HG02870 (cell line): ENCODE measurements at regions not wholly inside any gene's neighbourhood (a gene's known extent, or its start where the extent isn't known, plus 50 kb on each side); places are given as distances from the start of the nearest gene placed in this dataset.

Experiments used
- ATAC-seq: cut with Tn5 transposase; IDR thresholded peaks from one replicate; pipeline ENCODE4 v1.9.1; 2021; ENCODE audit warnings: mild to moderate bottlenecking, moderate library complexity; ENCODE audit not compliant: unreplicated experiment

GRCh38 chr4:129345609-129346008, 249.7 kb downstream of the C4orf33 start:
- no peak for ATAC-seq

- ATAC-seq: no peak
These were observed 250.1 kb downstream of the C4orf33 start for GRCh38 chr4:129346036-129346435.

GRCh38 chr4:129346734-129347133, 250.8 kb downstream of the C4orf33 start:
- ATAC-seq: no peak

GRCh38 chr4:129350834-129351721, 255.1 kb downstream of the C4orf33 start:
- no peak for ATAC-seq

GRCh38 chr4:129352480-129352879, 256.5 kb downstream of the C4orf33 start:
- no peak for ATAC-seq

- ATAC-seq: no peak
These were observed 257.5 kb downstream of the C4orf33 start for GRCh38 chr4:129353490-129353889.

GRCh38 chr4:129355031-129355430, 259.1 kb downstream of the C4orf33 start:
- no peak for ATAC-seq

DNA sequence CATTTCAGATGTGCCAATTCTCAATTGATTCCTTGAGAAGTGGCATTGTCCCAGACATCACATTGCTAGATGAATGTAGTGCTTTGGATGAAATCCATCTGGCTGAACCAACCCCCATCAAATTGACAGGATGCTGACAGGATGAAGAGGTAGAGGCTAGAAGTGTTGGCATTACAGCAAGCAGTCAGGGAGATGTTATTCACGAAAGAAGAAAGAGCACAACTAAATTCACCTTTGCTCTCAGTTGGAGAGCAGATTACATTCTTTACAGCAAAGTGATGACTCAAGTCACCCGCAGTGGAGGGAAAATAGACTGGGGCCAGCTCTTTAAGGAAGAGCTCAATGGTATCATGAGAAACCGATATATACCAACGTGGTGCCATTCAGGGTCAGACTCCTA, 259.6 kb downstream of the C4orf33 start:
- no peak for ATAC-seq

DNA sequence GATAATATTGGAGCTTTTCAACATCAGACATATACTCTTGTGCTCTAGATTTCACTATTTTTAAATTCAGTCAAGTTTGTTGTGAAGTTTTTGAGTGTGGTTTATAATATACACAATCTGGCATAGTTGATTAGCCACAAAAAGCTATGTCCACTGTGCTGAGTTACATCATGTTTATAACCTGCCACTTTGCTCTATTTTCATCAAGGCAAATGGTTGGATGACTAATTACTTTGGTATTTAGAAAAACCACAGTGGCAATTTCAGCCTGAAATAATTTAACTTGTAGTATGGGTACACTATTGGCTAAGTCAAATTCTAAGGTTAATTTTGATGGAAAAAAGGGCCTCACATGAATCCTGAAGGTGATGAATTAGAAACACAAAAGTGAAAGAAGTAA, 262.6 kb downstream of the C4orf33 start:
- ATAC-seq: no peak

DNA sequence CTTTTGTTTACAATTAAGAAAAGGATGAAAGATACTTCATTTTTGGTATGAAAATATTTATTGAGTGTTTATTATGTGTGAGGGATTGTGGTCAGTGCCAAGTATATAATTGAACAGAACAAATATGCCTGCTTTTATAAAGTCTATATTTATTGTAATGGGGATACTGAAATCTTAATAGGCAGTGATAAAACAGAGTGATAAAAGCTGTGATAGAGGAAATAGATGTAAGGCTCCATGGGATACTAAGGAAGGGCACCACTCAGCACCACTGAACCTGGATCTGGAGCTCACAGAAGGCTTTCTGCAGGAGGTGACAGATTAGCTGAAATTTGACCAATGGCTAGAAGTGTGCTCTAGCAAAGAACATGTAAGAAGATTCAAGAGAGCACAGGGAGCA, 263.5 kb downstream of the C4orf33 start:
- no peak for ATAC-seq

DNA sequence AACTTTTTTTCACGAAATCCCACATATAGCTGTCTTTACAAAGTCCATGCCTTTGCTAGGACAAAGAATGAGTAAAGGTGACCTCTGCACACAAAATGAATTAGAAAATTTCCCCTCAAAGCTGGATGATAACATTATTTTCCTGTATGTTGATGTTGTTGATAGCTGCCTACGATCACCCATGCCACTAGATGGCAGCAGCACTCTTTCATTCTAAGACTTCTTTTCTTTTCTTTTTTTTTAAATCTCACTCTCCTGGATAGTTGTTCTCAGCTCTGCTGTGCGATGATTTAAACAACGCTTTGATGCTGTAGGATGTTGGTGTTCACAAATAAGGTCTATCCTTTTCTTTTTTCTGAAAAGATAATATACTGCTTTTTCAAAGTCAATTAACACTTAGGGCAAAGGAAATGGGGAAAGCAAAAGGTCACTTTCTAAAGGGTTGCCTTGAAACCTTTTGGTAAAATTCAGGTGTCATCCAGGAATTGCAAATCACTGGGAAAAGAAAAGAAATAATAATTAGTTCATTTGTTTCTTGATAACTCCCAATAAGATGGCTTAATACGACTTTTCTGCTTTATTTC, 266.8 kb downstream of the C4orf33 start:
- ATAC-seq: peak; percentile 87

DNA sequence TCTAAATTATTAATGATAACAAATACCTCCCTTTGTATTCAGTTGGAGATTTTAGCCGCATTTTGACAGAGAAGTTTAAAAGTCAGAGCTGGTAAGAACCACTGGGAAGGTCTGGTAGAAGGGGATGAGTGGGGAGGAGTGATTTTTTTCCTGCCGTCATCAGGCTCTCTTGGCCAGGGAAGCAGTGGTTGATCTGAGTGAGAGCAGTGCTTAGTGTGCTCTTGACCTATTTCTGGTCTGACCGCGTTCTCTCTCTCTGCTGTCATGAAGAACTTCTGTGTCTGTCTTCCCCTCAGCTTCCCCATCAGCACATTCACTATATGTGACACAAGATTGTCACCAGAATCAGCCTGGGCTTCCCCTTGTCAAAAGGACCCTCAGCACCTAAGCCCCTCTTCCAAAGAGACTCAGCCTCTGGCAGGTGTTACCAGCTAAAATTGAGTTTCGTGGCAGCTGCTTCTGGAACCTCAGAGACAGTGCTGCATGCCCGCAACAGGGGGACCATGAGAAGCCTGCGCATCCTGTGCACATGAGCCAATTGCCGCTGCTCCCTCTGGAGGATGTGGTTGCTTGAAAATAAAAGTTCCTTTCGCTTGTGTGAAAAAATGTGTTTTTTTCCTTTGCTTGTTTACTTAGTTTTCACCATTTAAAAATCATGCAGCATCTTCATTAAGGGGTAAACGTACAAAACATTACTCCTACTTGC, 268.9 kb downstream of the C4orf33 start:
- ATAC-seq: no peak

DNA sequence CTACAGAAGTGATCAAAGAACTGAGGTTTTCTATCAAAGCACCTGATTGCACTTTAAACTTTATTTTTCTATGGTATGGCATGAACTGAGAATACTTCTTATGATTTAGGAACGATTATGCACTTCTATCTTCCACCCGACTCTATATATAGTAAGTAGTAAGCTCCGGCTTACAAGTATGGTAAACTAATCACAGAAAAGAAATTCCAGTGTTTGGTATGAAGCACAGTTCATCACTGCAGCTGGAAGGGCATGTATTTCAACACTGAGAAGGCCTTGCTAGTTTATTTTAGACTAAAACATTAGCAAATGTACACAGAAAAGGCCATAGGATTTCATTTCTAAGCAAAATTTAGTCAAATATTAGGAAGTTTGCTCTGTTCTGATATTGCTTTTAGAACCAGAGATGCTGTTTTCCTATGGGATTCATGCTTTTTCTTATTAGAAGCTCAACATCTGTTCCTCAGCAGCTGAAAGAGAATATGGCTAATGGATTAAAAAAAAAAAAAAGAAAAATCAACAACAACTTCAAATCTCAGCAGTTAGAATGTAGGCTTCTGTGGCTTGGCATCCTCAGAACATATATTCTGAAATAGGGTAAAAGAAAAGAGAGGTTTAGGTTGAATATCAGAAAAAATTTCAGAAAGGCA, 273.5 kb downstream of the C4orf33 start:
- no peak for ATAC-seq

GRCh38 chr4:129371065-129371464, 275.1 kb downstream of the C4orf33 start:
- ATAC-seq: no peak

GRCh38 chr4:129371926-129372325, 276.0 kb downstream of the C4orf33 start:
- no peak for ATAC-seq

- ATAC-seq: no peak
These were observed 281.3 kb downstream of the C4orf33 start for GRCh38 chr4:129377131-129377845.

DNA sequence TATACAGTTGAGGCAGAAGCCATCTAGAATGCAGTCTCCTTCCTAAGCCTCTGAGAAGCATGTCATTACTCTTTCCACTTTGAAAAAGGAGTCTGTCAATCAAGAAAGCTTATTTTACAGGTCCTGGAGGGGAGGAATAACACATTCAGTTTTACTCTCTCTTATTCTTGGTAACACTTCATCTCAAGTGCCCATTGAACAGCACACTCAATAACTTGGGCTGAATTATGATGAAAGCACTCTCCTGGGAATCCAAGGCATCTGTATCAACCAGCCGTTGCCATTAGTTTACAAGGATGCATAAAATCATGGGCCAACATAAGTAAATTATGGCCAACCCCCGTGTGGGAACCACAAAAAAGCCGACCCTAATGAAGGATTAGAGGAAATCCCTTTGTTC, 282.4 kb downstream of the C4orf33 start:
- ATAC-seq: no peak

DNA sequence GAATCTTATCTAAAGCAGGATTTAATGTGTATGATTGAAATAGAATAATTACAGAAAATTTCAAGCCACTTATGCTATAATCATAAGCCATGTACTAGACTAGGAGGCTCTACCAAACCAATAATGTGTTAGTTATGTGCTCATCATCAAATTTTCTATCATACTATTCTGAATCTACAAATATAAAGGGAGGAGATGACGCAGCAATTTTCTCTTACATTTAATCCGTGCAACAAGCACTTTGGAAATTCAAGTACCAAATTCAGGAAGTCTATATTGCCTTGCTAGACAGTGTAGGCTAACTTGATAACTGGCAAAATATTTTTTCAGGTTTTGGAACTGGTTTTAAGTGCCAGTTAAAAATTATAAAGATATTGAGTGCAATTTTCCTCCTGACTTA, 283.5 kb downstream of the C4orf33 start:
- ATAC-seq: no peak

DNA sequence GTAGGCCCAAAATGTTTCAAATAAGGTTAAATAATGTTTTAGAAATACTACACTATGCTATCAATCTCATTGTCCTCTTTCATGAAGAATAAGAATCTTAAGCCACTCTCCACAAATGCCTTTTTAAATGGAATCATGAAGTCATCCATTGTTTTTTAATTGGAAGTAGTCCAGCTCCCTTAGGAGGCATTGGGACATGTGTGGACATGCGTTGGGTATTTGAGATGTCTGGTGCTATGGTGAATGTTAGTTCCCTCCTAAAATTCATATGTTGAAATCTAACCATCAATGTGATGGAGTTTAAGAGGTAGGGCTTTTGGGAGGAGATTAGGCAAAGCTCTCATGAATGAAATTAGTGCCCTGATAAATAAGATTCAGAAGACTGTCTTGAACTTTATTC, 289.0 kb downstream of the C4orf33 start:
- ATAC-seq: no peak

DNA sequence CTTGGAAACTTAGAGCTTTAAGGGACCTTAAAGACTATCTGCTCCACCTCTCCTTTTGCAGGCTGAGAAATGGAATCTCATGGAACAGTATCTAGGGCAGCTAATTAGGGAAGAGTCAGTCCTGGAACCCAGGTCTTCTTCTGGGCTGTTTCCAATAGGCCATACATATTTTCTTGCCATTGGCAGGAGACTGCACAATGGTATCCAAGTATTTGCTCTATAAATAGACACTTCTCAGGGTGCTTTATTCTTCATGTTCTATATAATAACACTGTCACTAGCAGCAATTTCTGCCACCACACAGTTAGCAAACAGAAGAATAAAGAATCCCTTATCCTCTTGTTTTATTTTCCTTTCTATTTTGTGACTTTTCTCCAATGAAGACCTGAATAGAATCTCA, 291.7 kb downstream of the C4orf33 start:
- no peak for ATAC-seq

DNA sequence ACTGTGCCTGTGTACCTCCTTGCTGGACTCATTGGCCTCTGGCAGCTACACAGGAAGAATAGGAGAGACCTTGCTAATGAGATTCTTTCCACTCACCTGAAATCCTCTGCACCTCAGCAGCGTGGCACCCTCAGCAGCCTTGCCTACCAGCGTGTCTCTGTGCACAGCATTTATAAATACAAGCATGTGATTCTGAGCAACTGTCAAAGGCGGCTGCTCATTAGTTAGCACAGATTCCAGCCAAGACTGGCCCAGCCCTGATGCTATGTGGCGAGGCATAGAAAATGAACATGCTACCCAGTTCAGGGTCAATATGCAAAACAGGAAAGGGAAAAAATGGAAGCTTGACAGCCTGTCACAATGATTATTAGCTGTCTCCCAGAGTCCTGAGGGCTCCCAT, 298.0 kb downstream of the C4orf33 start:
- ATAC-seq: no peak
